ENCODE measurements at regions not wholly inside any gene's neighbourhood (a gene's known extent, or its start where the extent isn't known, plus 50 kb on each side); places are given as distances from the start of the nearest gene placed in this dataset.

- H3K79me1 ChIP-seq (ENCODE audit: low read length): no peaks in the 10 kb centered on the region
- H3K4ac ChIP-seq (ENCODE audit: low read depth, low read length): no peak overlapping the region
- H3K4me1 ChIP-seq (ENCODE audit: control insufficient read depth, low read depth, low read length): no peaks in the 10 kb centered on the region
- no peaks in the 10 kb centered on the region for H3K36me3 ChIP-seq (ENCODE audit: control insufficient read depth, insufficient read depth, low read length)
- H3K27ac ChIP-seq (ENCODE audit: low read depth, low read length): no peak overlapping the region
- H3K4me2 ChIP-seq (ENCODE audit: low read length): no peak overlapping the region
- no peak overlapping the region for H2BK120ac ChIP-seq (ENCODE audit: low read depth, low read length)
- no peak overlapping the region for H2AK5ac ChIP-seq (ENCODE audit: low read length)
- H3K27me3 ChIP-seq (ENCODE audit: insufficient read depth, low read length, poor library complexity): no peaks in the 10 kb centered on the region
- H2BK5ac ChIP-seq (ENCODE audit: low read length): no peak overlapping the region
- H3K79me2 ChIP-seq (ENCODE audit: control insufficient read depth, insufficient read depth, low read length): no peaks in the 10 kb centered on the region
- no CpG with 5 or more reads among the region's 2 CpGs for WGBS (ENCODE audit: extremely low coverage, insufficient coverage, low lambda C conversion rate)
- no peak overlapping the region for H4K5ac ChIP-seq (ENCODE audit: low read length)
- no peak overlapping the region for H4K8ac ChIP-seq (ENCODE audit: low read depth, low read length)
- no peak overlapping the region for H3K18ac ChIP-seq (ENCODE audit: low read length)
- no peak overlapping the region for H3K56ac ChIP-seq (ENCODE audit: low read length)
- H3K4me3 ChIP-seq (ENCODE audit: low read length): no peak overlapping the region
- H3K9ac ChIP-seq (ENCODE audit: low read length): no peak overlapping the region
- no peak overlapping the region for H3K23ac ChIP-seq (ENCODE audit: low read length)
- DNase-seq: no peak
- H2BK15ac ChIP-seq (replicated peaks; ENCODE audit: low read depth): no peak overlapping the region
These were observed 50.9 kb upstream of the NPHP3 start for GRCh38 chr3:132773071-132773619.

GRCh38 chr3:132772252-132772651 is 50.0 kb upstream of the NPHP3 start:
- H3K27ac ChIP-seq (ENCODE audit: low read depth, low read length): no peak overlapping the region
- H4K5ac ChIP-seq (ENCODE audit: low read length): no peak overlapping the region
- no peaks in the 10 kb centered on the region for H3K36me3 ChIP-seq (ENCODE audit: control insufficient read depth, insufficient read depth, low read length)
- no peak overlapping the region for H2BK15ac ChIP-seq (replicated peaks; ENCODE audit: low read depth)
- H2BK5ac ChIP-seq (ENCODE audit: low read length): no peak overlapping the region
- no peak overlapping the region for H2AK5ac ChIP-seq (ENCODE audit: low read length)
- H3K18ac ChIP-seq (ENCODE audit: low read length): no peak overlapping the region
- no peaks in the 10 kb centered on the region for H3K79me1 ChIP-seq (ENCODE audit: low read length)
- H3K9ac ChIP-seq (ENCODE audit: low read length): no peak overlapping the region
- no peak overlapping the region for H3K56ac ChIP-seq (ENCODE audit: low read length)
- H4K8ac ChIP-seq (ENCODE audit: low read depth, low read length): no peak overlapping the region
- no peak overlapping the region for H2BK120ac ChIP-seq (ENCODE audit: low read depth, low read length)
- no peaks in the 10 kb centered on the region for H3K27me3 ChIP-seq (ENCODE audit: insufficient read depth, low read length, poor library complexity)
- DNase-seq: no peak
- H3K23ac ChIP-seq (ENCODE audit: low read length): no peak overlapping the region
- no peak overlapping the region for H3K4me3 ChIP-seq (ENCODE audit: low read length)
- no peaks in the 10 kb centered on the region for H3K4me1 ChIP-seq (ENCODE audit: control insufficient read depth, low read depth, low read length)
- no peak overlapping the region for H3K4me2 ChIP-seq (ENCODE audit: low read length)
- H3K4ac ChIP-seq (ENCODE audit: low read depth, low read length): no peak overlapping the region
- no peaks in the 10 kb centered on the region for H3K79me2 ChIP-seq (ENCODE audit: control insufficient read depth, insufficient read depth, low read length)
